ENCODE measurements at regions not wholly inside any gene's neighbourhood (a gene's known extent, or its start where the extent isn't known, plus 50 kb on each side); places are given as distances from the start of the nearest gene placed in this dataset.

- TF ChIP-seq CTCF (IDR thresholded peaks at IDR 0.05; ENCODE audit: low read depth, low read length, poor library complexity, severe bottlenecking) (no peak), EZH2phosphoT487 (IDR thresholded peaks at IDR 0.05; ENCODE audit: borderline replicate concordance, low read length) (no peak)
Observed at GRCh38 chr5:8458038-8458383, 589.1 kb downstream of the MTRR start.
